Type B pancreatic cell (in vitro differentiated cells): ENCODE measurements at regions not wholly inside any gene's neighbourhood (a gene's known extent, or its start where the extent isn't known, plus 50 kb on each side); places are given as distances from the start of the nearest gene placed in this dataset.

ENCODE experiments used
- DNase-seq: peaks from one replicate; pipeline ENCODE4 v3.0.0; 2021; ENCODE audit warnings: mixed read lengths; ENCODE audit not compliant: unreplicated experiment; ENCODE audit errors: extremely low spot score
- H3K27ac Mint-ChIP-seq: 2 replicates; pipeline ENCODE4 v1.8.0; 2021; ENCODE audit warnings: mild to moderate bottlenecking, mixed read lengths
- H3K27me3 Mint-ChIP-seq: 2 replicates; pipeline ENCODE4 v1.8.0; 2021; ENCODE audit warnings: mixed read lengths
- H3K36me3 Mint-ChIP-seq: 2 replicates; pipeline ENCODE4 v1.8.0; 2021; ENCODE audit warnings: mixed read lengths
- H3K4me1 Mint-ChIP-seq: one replicate; pipeline ENCODE4 v1.8.0; 2021; ENCODE audit warnings: mixed read lengths; ENCODE audit not compliant: unreplicated experiment
- H3K4me3 Mint-ChIP-seq: 2 replicates; pipeline ENCODE4 v1.8.0; 2021; ENCODE audit warnings: mild to moderate bottlenecking, mixed read lengths
- H3K9me3 Mint-ChIP-seq: 2 replicates; pipeline ENCODE4 v1.8.0; 2021; ENCODE audit warnings: mixed read lengths
- CTCF ChIP-seq: fragments of 200-600 bp; sonication (generic); conservative IDR thresholded peaks from 2 replicates; pipeline ENCODE4 v1.5.0; 2021; ENCODE audit warnings: antibody characterized with exemption, mild to moderate bottlenecking

- Mint-ChIP-seq H3K27me3 (peaks cover 9% of the 10 kb centered on the region), H3K27ac (no peak overlapping the region), H3K4me1 (peaks cover 10% of the 10 kb centered on the region), H3K36me3 (no peaks in the 10 kb centered on the region), H3K4me3 (no peak overlapping the region), H3K9me3 (no peaks in the 10 kb centered on the region)
- DNase-seq, result no peak
- no peak for TF ChIP-seq CTCF
Measured at GRCh38 chr6:236519-236918, 55.8 kb upstream of the DUSP22 start.

GRCh38 chr6:240151-240550 lies 52.1 kb upstream of the DUSP22 start:
- no peak for DNase-seq
- H3K27me3 Mint-ChIP-seq, result peaks cover 11% of the 10 kb centered on the region
- no peaks in the 10 kb centered on the region for H3K36me3 Mint-ChIP-seq
- no peak overlapping the region for H3K4me3 Mint-ChIP-seq
- no peak overlapping the region for H3K27ac Mint-ChIP-seq
- TF ChIP-seq CTCF, result no peak
- H3K9me3 Mint-ChIP-seq, result no peaks in the 10 kb centered on the region
- peaks cover 10% of the 10 kb centered on the region for H3K4me1 Mint-ChIP-seq

- Mint-ChIP-seq H3K9me3 (no peaks in the 10 kb centered on the region), H3K27me3 (peaks cover 15% of the 10 kb centered on the region), H3K4me1 (peaks cover 5% of the 10 kb centered on the region), H3K36me3 (no peaks in the 10 kb centered on the region), H3K4me3 (no peak overlapping the region), H3K27ac (no peak overlapping the region)
- no peak for TF ChIP-seq CTCF
- no peak for DNase-seq
Measured at GRCh38 chr6:241336-241865, 50.9 kb upstream of the DUSP22 start.
